HCT116 (cell line): ENCODE measurements at regions not wholly inside any gene's neighbourhood (a gene's known extent, or its start where the extent isn't known, plus 50 kb on each side); places are given as distances from the start of the nearest gene placed in this dataset.

ENCODE experiments used
- ATAC-seq: fragments of 200-7000 bp; cut with Tn5 transposase; 2 replicates; pipeline ENCODE4 v1.9.1; 2020; ENCODE audit warnings: mild to moderate bottlenecking, moderate library complexity
- BruUV-seq: library from RNA; stranded (reverse); fragments of 400-500 nt; replicated peaks from 2 replicates; lab custom pipeline; 2021; lab: Mats Ljungman, UMichigan
- CTCF ChIA-PET: fragments of 300-600 bp; sonication (Branson Sonifier 250); formaldehyde crosslinking; loops from one replicate; lab custom pipeline; 2021; ENCODE audit warnings: antibody characterized with exemption; lab: Charles Lee
- POLR2A ChIA-PET: fragments of 300-600, 350-600 bp; sonication (Branson Sonifier 250); formaldehyde crosslinking; loops from one replicate; lab custom pipeline; 2021; ENCODE audit warnings: antibody characterized with exemption; lab: Charles Lee
- RAD21 ChIA-PET, 2 experiments: fragments of 300-600 bp; sonication (Branson Sonifier 250); formaldehyde crosslinking; loops; one replicate each; lab custom pipeline; 2023; ENCODE audit warnings: low total read pairs in 2 of 2; ENCODE audit not compliant: uncharacterized antibody in 2 of 2, unreplicated experiment in 2 of 2, low non-redundant PET in 1 of 2; lab: Charles Lee
- DNase-seq: peaks from one replicate; pipeline ENCODE4 v3.0.0-alpha.2; 2010; ENCODE audit warnings: low read depth, low spot score
- H2AFZ ChIP-seq: fragments of 200-600 bp; shearing (Covaris generic), sonication (generic); 2 replicates; pipeline ENCODE4 v1.6.1; 2017; ENCODE audit warnings: low read depth, mixed run types, mixed read lengths, antibody characterized with exemption, low read length; ENCODE audit not compliant: poor library complexity, severe bottlenecking
- H3K27ac ChIP-seq: 2 replicates; pipeline ENCODE4 v1.5.1; 2012; ENCODE audit warnings: low read depth, low read length
- H3K27me3 ChIP-seq: fragments of 200-600 bp; sonication (generic); 2 replicates; pipeline ENCODE4 v1.6.1; 2016; ENCODE audit warnings: mixed run types, low read length, mixed read lengths; ENCODE audit not compliant: insufficient read depth
- H3K36me3 ChIP-seq, 2 experiments: fragments of 200-500 bp in 1 of 2; fragments of 200-600 bp in 1 of 2; sonication (Bioruptor generic) in 1 of 2; sonication (generic) in 1 of 2; 2 replicates each; pipeline versions ENCODE4 v1.5.1 to v1.6.1; 2014 to 2016; ENCODE audit warnings: low read length in 2 of 2, inconsistent platforms in 1 of 2, mixed read lengths in 1 of 2, mixed run types in 1 of 2; ENCODE audit not compliant: insufficient read depth in 2 of 2, control insufficient read depth in 1 of 2
- H3K4me1 ChIP-seq, 2 experiments: fragments of 200-600 bp in 1 of 2; sonication (generic) in 1 of 2; 2 replicates each; pipeline versions ENCODE4 v1.5.1 to v1.6.1; 2012 to 2017; ENCODE audit warnings: low read length in 2 of 2, inconsistent platforms in 1 of 2, mild to moderate bottlenecking in 1 of 2, mixed read lengths in 1 of 2, mixed run types in 1 of 2, moderate library complexity in 1 of 2; ENCODE audit not compliant: insufficient read depth in 2 of 2, control insufficient read depth in 1 of 2
- H3K4me2 ChIP-seq: fragments of 200-600 bp; sonication (generic); 2 replicates; pipeline ENCODE4 v1.6.1; 2017; ENCODE audit warnings: mixed run types, low read length, mixed read lengths
- H3K4me3 ChIP-seq, 2 experiments: fragments of 200-600 bp in 1 of 2; sonication (generic) in 1 of 2; replicated peaks in 1 of 2; 2 replicates each; pipeline ENCODE4 v1.5.1; 2011 to 2016; ENCODE audit warnings: low read length in 2 of 2, control low read depth in 1 of 2, low read depth in 1 of 2, mild to moderate bottlenecking in 1 of 2, mixed read lengths in 1 of 2, mixed run types in 1 of 2
- H3K79me2 ChIP-seq: fragments of 200-600 bp; sonication (generic); 2 replicates; pipeline ENCODE4 v1.6.1; 2017; ENCODE audit warnings: mild to moderate bottlenecking, mixed run types, low read length, moderate library complexity, mixed read lengths; ENCODE audit not compliant: insufficient read depth
- H3K9ac ChIP-seq: fragments of 200-600 bp; sonication (generic); 2 replicates; pipeline ENCODE4 v1.6.1; 2016; ENCODE audit warnings: low read length, mixed read lengths
- H3K9me2 ChIP-seq: fragments of 200-600 bp; sonication (generic), shearing (Covaris generic); 2 replicates; pipeline ENCODE4 v1.6.1; 2017; ENCODE audit warnings: mixed run types, mild to moderate bottlenecking, moderate library complexity; ENCODE audit not compliant: insufficient read depth
- H3K9me3 ChIP-seq, 2 experiments: fragments of 200-500 bp in 1 of 2; fragments of 200-600 bp in 1 of 2; sonication (Bioruptor generic) in 1 of 2; sonication (generic) in 1 of 2; 2 replicates each; pipeline ENCODE4 v1.6.1; 2014 to 2017; ENCODE audit warnings: low read length in 2 of 2, mixed read lengths in 2 of 2, inconsistent platforms in 1 of 2, low read depth in 1 of 2, mild to moderate bottlenecking in 1 of 2, mixed run types in 1 of 2, moderate library complexity in 1 of 2; ENCODE audit not compliant: control insufficient read depth in 1 of 2, insufficient read depth in 1 of 2
- H4K20me1 ChIP-seq: fragments of 200-600 bp; sonication (generic), shearing (Covaris generic); 2 replicates; pipeline ENCODE4 v1.6.1; 2017; ENCODE audit warnings: mixed run types, mild to moderate bottlenecking, moderate library complexity; ENCODE audit not compliant: insufficient read depth
- CBX3 ChIP-seq: IDR thresholded peaks from 2 replicates; pipeline ENCODE4 v1.6.1; 2012; ENCODE audit warnings: low read depth
- CEBPB ChIP-seq: IDR thresholded peaks from 2 replicates; pipeline ENCODE4 v1.6.1; 2012; ENCODE audit warnings: low read depth
- EGR1 ChIP-seq: IDR thresholded peaks from 2 replicates; pipeline ENCODE4 v1.6.1; 2012; ENCODE audit warnings: low read depth
- ELF1 ChIP-seq: IDR thresholded peaks from 2 replicates; pipeline ENCODE4 v1.6.1; 2012; ENCODE audit warnings: low read depth, borderline replicate concordance
- EZH2 ChIP-seq: fragments of 200-600 bp; sonication (generic); IDR thresholded peaks from 2 replicates; pipeline ENCODE4 v1.6.1; 2017; ENCODE audit warnings: antibody characterized with exemption, mixed run types
- FOSL1 ChIP-seq: IDR thresholded peaks from 2 replicates; pipeline ENCODE4 v1.6.1; 2012; ENCODE audit warnings: low read depth
- POLR2A ChIP-seq: IDR thresholded peaks from 2 replicates; pipeline ENCODE4 v1.7.0; 2011; ENCODE audit warnings: borderline replicate concordance; ENCODE audit not compliant: insufficient read depth, insufficient read length; ENCODE audit errors: extremely low read depth
- POLR2AphosphoS5 ChIP-seq: IDR thresholded peaks from 2 replicates; pipeline ENCODE4 v1.6.1; 2011; ENCODE audit warnings: mild to moderate bottlenecking, low read depth, low read length, moderate library complexity
- RAD21 ChIP-seq: IDR thresholded peaks from 2 replicates; pipeline ENCODE4 v1.6.1; 2012; ENCODE audit warnings: low read depth, mild to moderate bottlenecking
- SIN3A ChIP-seq: IDR thresholded peaks from 2 replicates; pipeline ENCODE4 v1.6.1; 2012; ENCODE audit warnings: low read depth
- SP1 ChIP-seq: IDR thresholded peaks from 2 replicates; pipeline ENCODE4 v1.6.1; 2012; ENCODE audit warnings: low read depth
- TCF7L2 ChIP-seq: IDR thresholded peaks from 2 replicates; pipeline ENCODE4 v1.7.0; 2011; ENCODE audit warnings: borderline replicate concordance, inconsistent platforms; ENCODE audit not compliant: insufficient read depth, insufficient read length; ENCODE audit errors: extremely low read depth
- ZFX ChIP-seq: fragments of 450-650 bp; IDR thresholded peaks from 2 replicates; pipeline ENCODE4 v1.6.1; 2017
- ZNF274 ChIP-seq: fragments of 200-500 bp; sonication (Bioruptor generic); IDR thresholded peaks from 2 replicates; pipeline ENCODE4 v1.6.1; 2014; ENCODE audit warnings: mild to moderate bottlenecking, low read depth, low read length, inconsistent platforms
- intact Hi-C: fragments of 100-400 bp; cut with micrococcal nuclease; formaldehyde crosslinking; loops from 2 replicates; pipeline ENCODE4 v1.10.0; 2022
- TF ChIP-seq, protein P1 (sequence below), 3 experiments: fragments of 200-600 bp in 1 of 3; sonication (generic) in 1 of 3; IDR thresholded peaks in 2 of 3; conservative IDR thresholded peaks in 1 of 3; 2 replicates each; pipeline ENCODE4 v1.5.1; 2012 to 2017; ENCODE audit warnings: low read depth in 2 of 3, low read length in 2 of 3, antibody characterized with exemption in 1 of 3, borderline replicate concordance in 1 of 3, control low read depth in 1 of 3, mild to moderate bottlenecking in 1 of 3, mixed read lengths in 1 of 3, mixed run types in 1 of 3, moderate library complexity in 1 of 3; ENCODE audit not compliant: insufficient read depth in 1 of 3
- TF ChIP-seq, protein P2 (sequence below): IDR thresholded peaks from 2 replicates; pipeline ENCODE4 v1.6.1; 2011; ENCODE audit warnings: mild to moderate bottlenecking, low read length, moderate library complexity; ENCODE audit not compliant: insufficient replicate concordance; ENCODE audit errors: extremely low read depth
- TF ChIP-seq, protein P3 (sequence below): IDR thresholded peaks from 2 replicates; pipeline ENCODE4 v1.6.1; 2012

DNA sequence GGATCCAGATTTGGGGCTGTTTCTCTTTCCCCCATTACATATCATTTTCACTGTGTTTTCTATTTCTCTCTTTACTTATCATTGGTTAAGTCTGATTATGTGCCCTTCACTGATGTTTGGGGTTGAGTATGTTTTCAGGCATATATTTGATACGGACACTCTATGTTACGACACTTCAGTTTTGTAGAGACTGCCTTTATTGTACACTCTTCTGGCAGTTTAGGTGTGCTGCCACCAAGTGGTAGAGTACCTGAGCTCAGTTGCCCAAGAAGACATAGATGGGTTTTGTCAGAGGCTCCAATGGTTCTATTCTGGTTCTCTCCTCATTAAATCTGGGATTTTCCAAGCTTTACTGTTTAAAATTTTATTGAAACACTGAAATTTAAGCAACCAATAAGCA is 255.0 kb upstream of the ROPN1 start:
- Histone ChIP-seq H3K27me3 (peaks cover 13% of the 10 kb centered on the region), H3K27ac (no peak overlapping the region), H3K9ac (no peak overlapping the region), H3K9me2 (no peaks in the 10 kb centered on the region), H3K4me2 (no peak overlapping the region), H3K36me3 (no peaks in the 10 kb centered on the region), H3K4me1 (peaks cover 0 to 8% of the 10 kb centered on the region in 2 experiments; a peak in 1 of 4 replicates), H3K79me2 (no peaks in the 10 kb centered on the region), H3K9me3 (no peaks in the 10 kb centered on the region), H3K4me3 (no peak overlapping the region), H4K20me1 (no peaks in the 10 kb centered on the region), H2AFZ (no peak overlapping the region)
- intact Hi-C loops = no loop called here
- ATAC-seq (peak; percentile 85), DNase-seq (peak; percentile 12)
- TF ChIP-seq RAD21 (peak; percentile 41), TCF7L2 (no peak), CBX3 (no peak)
- TF ChIP-seq, protein P1, sequence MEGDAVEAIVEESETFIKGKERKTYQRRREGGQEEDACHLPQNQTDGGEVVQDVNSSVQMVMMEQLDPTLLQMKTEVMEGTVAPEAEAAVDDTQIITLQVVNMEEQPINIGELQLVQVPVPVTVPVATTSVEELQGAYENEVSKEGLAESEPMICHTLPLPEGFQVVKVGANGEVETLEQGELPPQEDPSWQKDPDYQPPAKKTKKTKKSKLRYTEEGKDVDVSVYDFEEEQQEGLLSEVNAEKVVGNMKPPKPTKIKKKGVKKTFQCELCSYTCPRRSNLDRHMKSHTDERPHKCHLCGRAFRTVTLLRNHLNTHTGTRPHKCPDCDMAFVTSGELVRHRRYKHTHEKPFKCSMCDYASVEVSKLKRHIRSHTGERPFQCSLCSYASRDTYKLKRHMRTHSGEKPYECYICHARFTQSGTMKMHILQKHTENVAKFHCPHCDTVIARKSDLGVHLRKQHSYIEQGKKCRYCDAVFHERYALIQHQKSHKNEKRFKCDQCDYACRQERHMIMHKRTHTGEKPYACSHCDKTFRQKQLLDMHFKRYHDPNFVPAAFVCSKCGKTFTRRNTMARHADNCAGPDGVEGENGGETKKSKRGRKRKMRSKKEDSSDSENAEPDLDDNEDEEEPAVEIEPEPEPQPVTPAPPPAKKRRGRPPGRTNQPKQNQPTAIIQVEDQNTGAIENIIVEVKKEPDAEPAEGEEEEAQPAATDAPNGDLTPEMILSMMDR (IDR thresholded peaks at IDR 0.05 in 2 of 3, conservative IDR thresholded peaks at IDR 0.05 in 1 of 3; ENCODE audit: borderline replicate concordance in 1 of 3, insufficient read depth in 1 of 3, low read depth in 2 of 3, low read length in 2 of 3) = peak; percentile 41 to 75 (median 75); a peak in 5 of 6 replicates
- BruUV-seq = no TSS peak
- ChIA-PET POLR2A (no interaction called here), RAD21 (no interaction called here), CTCF (interaction anchor here (0.8 to 1.0 kb wide), 2 partner anchors 38 to 44 kb away, joined by 3 read pairs; no protein-coding TSS in a partner anchor)

DNA sequence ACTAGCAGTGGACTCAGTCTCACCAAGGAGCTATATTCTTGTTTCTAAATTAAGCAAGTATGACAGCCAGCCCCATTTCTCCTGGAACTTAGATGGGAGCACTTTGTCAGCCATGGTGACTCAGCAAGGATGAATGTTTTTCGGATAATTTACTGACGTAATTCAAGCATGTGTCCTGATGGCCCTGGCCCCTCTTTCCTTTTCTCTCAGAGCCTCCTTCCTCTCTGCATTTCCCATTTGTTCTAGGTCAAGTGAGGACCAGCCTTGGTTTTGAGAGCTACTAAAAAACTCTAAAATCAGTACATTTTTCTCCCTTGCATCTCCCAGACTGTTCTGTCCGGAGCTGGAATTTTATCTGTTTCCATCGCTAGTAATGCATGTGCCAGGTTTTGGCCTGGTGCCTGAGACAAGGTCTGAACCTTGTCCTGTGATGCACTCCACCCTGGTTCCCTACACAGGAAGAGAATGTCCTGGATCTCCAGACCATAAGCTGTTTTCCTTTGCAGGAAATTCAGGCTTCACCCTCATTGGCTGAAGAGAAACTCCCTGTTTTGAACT is 256.6 kb upstream of the ROPN1 start:
- H3K9ac ChIP-seq = no peak overlapping the region
- CTCF ChIA-PET = no interaction called here
- H3K9me3 ChIP-seq = no peaks in the 10 kb centered on the region
- intact Hi-C loops = no loop called here
- RAD21 ChIA-PET = no interaction called here
- H2AFZ ChIP-seq = no peak overlapping the region
- BruUV-seq = no TSS peak
- POLR2A ChIA-PET = no interaction called here
- DNase-seq (no peak), ATAC-seq (no peak)
- peaks cover 0 to 8% of the 10 kb centered on the region in 2 experiments; a peak in 1 of 4 replicates for H3K4me1 ChIP-seq
- no peaks in the 10 kb centered on the region for H4K20me1 ChIP-seq
- no peak overlapping the region for H3K27ac ChIP-seq
- no peaks in the 10 kb centered on the region for H3K79me2 ChIP-seq
- H3K4me3 ChIP-seq = no peak overlapping the region
- H3K27me3 ChIP-seq = peaks cover 21% of the 10 kb centered on the region
- no peak overlapping the region for H3K4me2 ChIP-seq
- H3K36me3 ChIP-seq = no peaks in the 10 kb centered on the region
- no peaks in the 10 kb centered on the region for H3K9me2 ChIP-seq
- TF ChIP-seq ELF1 (no peak), SIN3A (no peak), ZFX (no peak), POLR2A (no peak), TCF7L2 (no peak), EZH2 (no peak), POLR2AphosphoS5 (no peak), ZNF274 (no peak), CEBPB (no peak), FOSL1 (no peak), RAD21 (no peak), SP1 (no peak), EGR1 (no peak)
- TF ChIP-seq, protein P2, sequence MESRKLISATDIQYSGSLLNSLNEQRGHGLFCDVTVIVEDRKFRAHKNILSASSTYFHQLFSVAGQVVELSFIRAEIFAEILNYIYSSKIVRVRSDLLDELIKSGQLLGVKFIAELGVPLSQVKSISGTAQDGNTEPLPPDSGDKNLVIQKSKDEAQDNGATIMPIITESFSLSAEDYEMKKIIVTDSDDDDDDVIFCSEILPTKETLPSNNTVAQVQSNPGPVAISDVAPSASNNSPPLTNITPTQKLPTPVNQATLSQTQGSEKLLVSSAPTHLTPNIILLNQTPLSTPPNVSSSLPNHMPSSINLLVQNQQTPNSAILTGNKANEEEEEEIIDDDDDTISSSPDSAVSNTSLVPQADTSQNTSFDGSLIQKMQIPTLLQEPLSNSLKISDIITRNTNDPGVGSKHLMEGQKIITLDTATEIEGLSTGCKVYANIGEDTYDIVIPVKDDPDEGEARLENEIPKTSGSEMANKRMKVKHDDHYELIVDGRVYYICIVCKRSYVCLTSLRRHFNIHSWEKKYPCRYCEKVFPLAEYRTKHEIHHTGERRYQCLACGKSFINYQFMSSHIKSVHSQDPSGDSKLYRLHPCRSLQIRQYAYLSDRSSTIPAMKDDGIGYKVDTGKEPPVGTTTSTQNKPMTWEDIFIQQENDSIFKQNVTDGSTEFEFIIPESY = no peak
- TF ChIP-seq, protein P3, sequence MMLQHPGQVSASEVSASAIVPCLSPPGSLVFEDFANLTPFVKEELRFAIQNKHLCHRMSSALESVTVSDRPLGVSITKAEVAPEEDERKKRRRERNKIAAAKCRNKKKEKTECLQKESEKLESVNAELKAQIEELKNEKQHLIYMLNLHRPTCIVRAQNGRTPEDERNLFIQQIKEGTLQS = no peak
